ENCODE measurements at regions not wholly inside any gene's neighbourhood (a gene's known extent, or its start where the extent isn't known, plus 50 kb on each side); places are given as distances from the start of the nearest gene placed in this dataset.

- no peak for FAIRE-seq
- no peaks in the 10 kb centered on the region for H3K23me2 ChIP-seq (ENCODE audit: low read depth, low read length)
- POLR2A ChIA-PET (ENCODE audit: partially characterized antibody), result no interaction called here
- no peak for TF ChIP-seq RAD21 (IDR thresholded peaks at IDR 0.05 in 1 of 2, conservative IDR thresholded peaks at IDR 0.05 in 1 of 2; ENCODE audit: low read depth in 2 of 2, low read length in 2 of 2)
- TF ChIP-seq TAF7 (optimal IDR thresholded peaks at IDR 0.05; ENCODE audit: borderline replicate concordance, low read depth, low read length), result no peak
- TF ChIP-seq TEAD4 (IDR thresholded peaks at IDR 0.05; ENCODE audit: low read depth, low read length), result no peak
Observed at GRCh38 chr5:156004754-156005153, 322.2 kb upstream of the SGCD start.

More at GRCh38 chr5:156004754-156005153, 322.2 kb upstream of the SGCD start:
- H3K23ac ChIP-seq (ENCODE audit: insufficient read length), result no peak overlapping the region
- H4K5ac ChIP-seq (ENCODE audit: insufficient read length, low read depth, low read length), result no peak overlapping the region
- H3K56ac ChIP-seq (replicated peaks; ENCODE audit: insufficient read length, low read depth, low read length), result no peak overlapping the region
- no peak overlapping the region for H2AK5ac ChIP-seq (ENCODE audit: low read depth, low read length)
- no peak overlapping the region for H3K4ac ChIP-seq (replicated peaks; ENCODE audit: insufficient read length, low read depth, low read length)
- H3K18ac ChIP-seq (ENCODE audit: extremely low read depth, low read length), result no peak overlapping the region
- no peaks in the 10 kb centered on the region for H3K4me1 ChIP-seq (replicated peaks in 1 of 4; ENCODE audit: control insufficient read depth in 3 of 4, insufficient read depth in 4 of 4, low read length in 3 of 4)
- no peak overlapping the region for H3K4me3 ChIP-seq (ENCODE audit: extremely low read depth in 1 of 4, insufficient read depth in 2 of 4, low read depth in 3 of 4, low read length in 4 of 4)
- H2BK20ac ChIP-seq (ENCODE audit: low read length), result no peak overlapping the region
- H3K36me3 ChIP-seq (ENCODE audit: control insufficient read depth in 2 of 4, insufficient read depth in 4 of 4, low read length in 3 of 4), result no peaks in the 10 kb centered on the region
- H3K4me2 ChIP-seq (ENCODE audit: insufficient read depth in 1 of 2, low read depth in 2 of 2, low read length in 2 of 2), result no peak overlapping the region
- no peak overlapping the region for H2BK15ac ChIP-seq (ENCODE audit: low read length)
- H4K8ac ChIP-seq (ENCODE audit: extremely low read depth, insufficient read depth, low read length), result no peak overlapping the region
- no peak for DNase-seq (ENCODE audit: low read depth in 1 of 2, low spot score in 2 of 2)
- no peak overlapping the region for H3K27ac ChIP-seq (ENCODE audit: low read depth, low read length)
- no peaks in the 10 kb centered on the region for H3K9me3 ChIP-seq (ENCODE audit: insufficient read depth in 2 of 2, low read depth in 1 of 2, low read length in 1 of 2)
- H4K20me1 ChIP-seq (replicated peaks in 1 of 2; ENCODE audit: control insufficient read depth in 1 of 2, insufficient read depth in 2 of 2, low read length in 2 of 2), result no peaks in the 10 kb centered on the region
- 94% methylated on average over 6 of the region's 6 CpGs; no CpG with 5 or more reads in 1 of the 2 experiments for WGBS, 2 experiments (ENCODE audit: extremely low coverage in 1 of 2, insufficient coverage in 1 of 2, insufficient read length in 1 of 2, insufficient replicate concordance in 2 of 2, low coverage in 1 of 2, low lambda C conversion rate in 2 of 2, missing lambda C conversion rate in 1 of 2)
- CTCF ChIA-PET (ENCODE audit: partially characterized antibody), result interaction anchor here (0.7 to 1.1 kb wide), 2 partner anchors 9 to 15 kb away, joined by 3 read pairs; no protein-coding TSS in a partner anchor
- no peak overlapping the region for H2BK12ac ChIP-seq (ENCODE audit: low read depth, low read length)
- no peaks in the 10 kb centered on the region for H3K27me3 ChIP-seq (replicated peaks in 1 of 4; ENCODE audit: control insufficient read depth in 3 of 4, extremely low read depth in 1 of 4, insufficient read depth in 3 of 4, low read length in 3 of 4)
- H3K14ac ChIP-seq (ENCODE audit: insufficient read length), result no peak overlapping the region
- no peak overlapping the region for H4K91ac ChIP-seq (replicated peaks; ENCODE audit: insufficient read length, low read length)
- no peak overlapping the region for H3K9ac ChIP-seq (replicated peaks in 1 of 4; ENCODE audit: extremely low read depth in 1 of 4, low read depth in 3 of 4, low read length in 3 of 4)
- H2AFZ ChIP-seq (ENCODE audit: low read length), result peak overlapping the region; percentile 76; the same call in 1 of the 2 replicates
- no peaks in the 10 kb centered on the region for H3K79me1 ChIP-seq (ENCODE audit: low read depth, low read length)
- H3K79me2 ChIP-seq (ENCODE audit: control insufficient read depth in 1 of 2, insufficient read depth in 2 of 2, low read length in 2 of 2), result no peaks in the 10 kb centered on the region
- H2BK120ac ChIP-seq (replicated peaks; ENCODE audit: low read depth, low read length), result no peak overlapping the region
- no peak overlapping the region for H2BK5ac ChIP-seq (ENCODE audit: low read depth, low read length)

Measured in H1 (cell line).